HT1080 (cell line): ENCODE measurements at regions not wholly inside any gene's neighbourhood (a gene's known extent, or its start where the extent isn't known, plus 50 kb on each side); places are given as distances from the start of the nearest gene placed in this dataset.

Experiments
- DNase-seq: peaks from one replicate; pipeline ENCODE4 v3.0.0-alpha.2; 2015; ENCODE audit warnings: low read depth

DNA sequence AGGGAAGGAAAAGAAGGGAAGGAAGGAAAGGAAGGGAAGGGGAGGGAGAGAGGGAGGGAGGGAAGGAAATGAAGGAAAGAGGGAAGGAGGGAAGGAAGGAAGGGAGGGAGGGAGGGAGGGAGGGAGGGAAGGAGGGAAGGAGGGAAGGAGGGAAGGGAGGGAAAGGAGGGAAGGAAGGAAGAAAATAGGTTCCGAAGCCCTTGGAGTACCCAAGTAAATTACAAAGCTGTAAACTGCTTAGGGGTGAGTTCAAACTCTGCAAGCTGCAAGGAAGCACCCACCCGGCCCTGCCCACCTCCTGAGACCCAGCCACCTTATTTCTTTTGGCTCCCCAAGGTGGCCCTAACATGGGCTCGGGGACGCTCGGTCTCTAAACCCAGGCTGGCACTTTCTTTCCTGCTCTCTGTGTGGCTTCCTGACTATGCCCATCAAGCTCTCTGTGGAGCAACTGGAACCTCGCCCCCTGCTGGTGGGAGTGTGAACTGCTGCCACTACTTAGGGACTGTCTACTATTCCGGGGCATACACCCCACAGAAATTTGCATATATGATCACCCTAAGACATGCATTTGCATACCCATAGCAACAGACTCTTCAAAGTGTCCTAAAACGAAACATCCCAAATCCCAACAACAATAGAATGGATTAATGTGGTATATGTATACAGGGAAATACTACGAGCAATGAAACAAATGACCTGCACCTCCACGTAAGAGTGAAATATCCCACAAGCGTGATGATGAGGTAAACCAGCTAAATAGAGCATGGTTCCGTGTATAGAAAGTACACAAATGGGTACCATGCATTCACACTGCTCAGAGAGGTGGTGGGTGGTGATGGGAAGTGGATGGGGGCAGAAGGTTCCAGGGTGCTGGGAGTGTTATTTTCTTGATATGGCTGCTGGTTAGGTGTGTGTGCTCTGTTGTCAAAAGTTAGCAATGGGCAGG is 151.7 kb upstream of the TBL1X start:
- peak; percentile 8 for DNase-seq

DNA sequence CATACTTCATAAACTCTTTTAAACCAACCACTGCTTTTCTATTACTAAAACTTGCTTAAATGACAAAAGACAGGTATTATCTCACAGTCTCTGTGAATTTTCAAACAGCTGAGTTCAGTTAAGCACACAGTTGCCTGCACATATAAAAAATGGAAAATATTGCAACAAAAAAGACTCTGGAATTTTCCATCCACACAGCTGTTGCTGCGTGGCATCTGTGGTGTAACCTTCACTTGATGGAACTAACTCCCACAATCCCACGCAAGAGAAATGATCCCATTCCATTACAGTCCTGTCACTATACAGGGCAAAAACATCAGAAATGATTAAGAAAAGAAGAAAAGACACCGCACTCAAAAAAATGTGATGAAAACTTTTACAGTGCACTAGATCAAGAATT is 149.8 kb upstream of the TBL1X start:
- no peak for DNase-seq

GRCh38 chrX:9316096-9316495 is 148.8 kb upstream of the TBL1X start:
- DNase-seq = no peak

- DNase-seq = no peak
Measured at GRCh38 chrX:9317176-9317575, 147.7 kb upstream of the TBL1X start.

- no peak for DNase-seq
Measured at GRCh38 chrX:9318213-9318612, 146.6 kb upstream of the TBL1X start.

DNA sequence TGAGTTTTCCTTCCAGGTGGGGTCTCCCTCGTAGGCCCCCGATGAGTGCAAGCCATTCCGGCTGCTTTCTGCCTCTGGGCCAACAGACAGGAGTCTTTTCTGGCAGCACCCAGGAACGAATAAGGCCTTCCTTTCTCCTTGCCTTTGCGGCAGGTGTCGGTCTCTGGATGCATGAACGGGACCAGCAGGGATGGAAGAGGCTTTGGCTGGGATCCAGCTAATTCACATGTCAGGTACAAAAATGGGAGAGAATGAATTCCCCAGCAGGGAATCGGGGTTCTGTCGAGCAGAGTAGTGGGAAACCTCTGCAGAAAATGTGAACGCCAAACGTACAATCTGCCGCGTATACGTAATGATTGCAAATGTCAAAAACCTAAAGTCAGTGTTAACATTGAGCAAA is 146.1 kb upstream of the TBL1X start:
- DNase-seq = no peak

DNA sequence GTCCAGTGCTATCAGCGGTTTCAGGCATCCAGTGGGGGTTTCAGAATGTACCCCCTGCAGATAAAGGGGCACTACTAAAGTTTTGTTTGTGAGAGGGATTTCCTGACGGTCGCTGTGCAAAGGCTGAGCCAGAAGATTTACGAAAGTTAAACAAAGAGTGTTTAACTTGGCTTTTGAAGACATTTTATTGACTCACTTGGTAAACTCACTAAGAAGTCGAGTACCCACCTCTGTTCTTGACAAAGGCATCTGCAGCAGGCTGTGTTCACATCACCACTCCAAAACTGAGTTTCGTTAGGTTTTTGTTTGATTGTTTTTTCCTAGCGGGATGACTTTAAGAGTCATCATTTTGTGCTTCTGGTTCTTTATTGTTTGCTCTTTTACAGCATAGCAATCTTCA is 143.9 kb upstream of the TBL1X start:
- DNase-seq = no peak

DNA sequence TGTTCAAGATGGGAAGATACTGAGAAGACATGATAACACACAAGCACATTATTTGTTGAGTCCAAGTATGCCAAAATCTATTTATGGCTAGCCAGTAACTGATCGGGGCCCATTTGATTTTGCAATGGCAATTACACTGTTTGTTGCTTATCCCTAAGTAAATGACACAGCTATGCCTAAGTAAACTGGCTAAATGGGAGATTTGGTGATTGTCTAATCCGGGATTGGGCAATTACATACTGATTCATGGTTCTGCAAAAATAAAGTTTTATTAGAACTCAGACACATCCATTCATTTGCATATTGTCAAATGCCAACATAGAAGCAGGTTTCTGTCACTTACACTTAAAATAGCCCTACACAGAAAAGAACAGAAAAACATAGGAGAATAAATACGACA is 140.2 kb upstream of the TBL1X start:
- no peak for DNase-seq

- DNase-seq = no peak
Measured at GRCh38 chrX:9326369-9326768, 138.5 kb upstream of the TBL1X start.

- DNase-seq = no peak
Measured at GRCh38 chrX:9327086-9327746, 137.6 kb upstream of the TBL1X start.

DNA sequence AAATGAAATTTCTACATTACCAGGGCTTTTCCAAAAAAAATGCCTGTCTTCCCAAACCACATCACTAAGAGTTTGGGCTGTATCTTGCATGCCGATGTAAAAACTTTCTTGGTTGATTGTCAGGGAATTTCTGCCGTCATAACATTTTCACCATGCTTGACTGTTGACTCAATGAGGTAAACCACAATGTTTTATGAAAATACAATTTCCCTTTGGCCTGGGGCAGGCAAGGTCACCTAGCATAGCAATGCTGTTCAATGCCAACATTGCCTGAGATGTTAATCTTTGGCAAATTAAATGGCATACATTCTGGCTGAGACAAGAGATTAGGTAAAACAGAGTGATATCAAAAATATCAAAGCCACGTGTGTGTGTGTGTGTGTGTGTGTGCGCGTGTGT is 137.1 kb upstream of the TBL1X start:
- peak; percentile 74 for DNase-seq

GRCh38 chrX:9329056-9329455 is 135.8 kb upstream of the TBL1X start:
- DNase-seq = no peak

GRCh38 chrX:9330249-9330982 is 134.4 kb upstream of the TBL1X start:
- no peak for DNase-seq

DNA sequence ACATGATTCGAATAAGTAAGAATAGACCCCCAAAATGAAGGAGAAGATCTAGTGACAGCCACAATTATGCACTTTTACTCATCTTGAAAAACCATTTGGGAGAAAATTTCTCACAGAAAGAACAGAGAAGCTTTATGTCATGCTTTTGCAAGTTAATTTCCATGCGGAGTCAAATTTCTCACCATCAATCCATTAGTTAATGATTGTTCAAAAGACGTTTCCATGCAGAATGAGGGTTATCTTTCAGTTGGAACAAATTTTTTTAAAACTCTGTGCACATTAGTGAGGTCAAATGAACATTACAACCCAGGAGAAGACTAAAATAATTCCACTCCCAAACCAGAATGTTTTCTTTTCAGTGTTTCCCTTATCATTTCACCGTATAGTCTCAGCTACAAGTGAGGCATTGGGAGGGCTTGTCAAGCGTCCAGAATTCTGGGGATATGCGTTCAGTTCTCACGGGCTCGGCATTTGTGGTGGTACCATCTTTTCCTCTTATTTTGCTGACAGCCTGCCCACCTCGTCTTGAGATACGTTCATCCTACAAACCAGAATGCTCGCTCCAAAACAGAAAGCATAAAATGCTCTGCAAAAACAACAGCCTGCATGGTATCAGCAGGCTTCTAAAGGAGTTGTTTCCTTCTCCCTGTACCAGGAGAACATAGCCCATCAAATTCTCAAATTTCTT is 130.8 kb upstream of the TBL1X start:
- no peak for DNase-seq

DNA sequence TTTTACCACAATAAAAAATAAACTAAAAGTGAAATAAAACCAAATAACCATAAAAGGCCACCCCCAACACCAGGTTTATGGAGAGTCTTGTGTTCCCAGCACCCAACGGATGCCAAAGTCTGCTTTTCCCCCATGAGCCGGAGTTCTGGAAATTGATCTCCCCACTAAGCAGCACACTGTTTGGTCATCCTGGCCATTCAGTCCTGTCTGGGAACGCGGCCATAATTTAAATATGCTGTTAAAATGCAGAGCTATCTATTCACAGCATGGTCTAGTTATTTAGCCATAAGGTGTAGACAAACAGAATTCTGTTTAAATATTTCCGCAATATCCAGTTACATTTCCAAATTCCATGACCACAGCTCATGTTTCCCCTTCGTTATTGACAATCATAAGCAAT is 129.6 kb upstream of the TBL1X start:
- no peak for DNase-seq

DNA sequence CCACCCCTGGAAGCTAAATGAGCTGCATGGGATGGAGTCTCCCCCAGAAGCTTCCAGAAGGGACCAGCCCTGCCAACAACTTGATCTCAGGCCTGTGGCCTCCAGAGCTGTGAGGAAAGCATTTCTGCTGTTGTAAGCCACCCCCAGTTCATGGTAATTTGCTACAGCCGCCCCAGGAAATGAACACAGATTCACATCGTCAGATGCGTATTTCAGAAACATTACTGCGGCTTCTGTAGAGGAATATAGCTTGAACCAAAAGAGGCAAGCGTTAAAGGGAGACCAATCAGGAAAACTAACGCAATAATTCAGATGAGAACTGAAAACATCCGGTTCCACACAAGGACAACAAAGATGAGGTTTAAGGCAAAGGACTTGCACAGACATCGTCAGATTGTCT is 128.4 kb upstream of the TBL1X start:
- DNase-seq = no peak

DNA sequence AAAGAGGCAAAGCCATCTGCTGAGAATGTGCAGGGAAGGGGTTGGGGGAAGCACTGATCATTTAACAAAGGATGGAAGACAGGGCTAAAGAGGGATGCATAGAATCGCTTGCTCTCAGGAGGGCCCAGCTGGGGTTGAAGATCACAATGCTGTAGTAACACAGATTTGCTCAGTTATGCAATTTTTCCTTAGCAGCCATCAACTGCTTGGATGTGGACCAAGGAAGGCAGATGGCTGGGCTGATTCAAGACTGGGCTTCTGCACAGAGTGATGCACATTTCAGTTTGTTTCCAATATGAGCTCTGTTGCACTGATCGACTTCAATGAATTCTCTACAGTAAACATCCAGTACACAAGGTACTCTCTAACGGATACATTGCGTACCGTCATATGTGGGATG is 127.8 kb upstream of the TBL1X start:
- no peak for DNase-seq

DNA sequence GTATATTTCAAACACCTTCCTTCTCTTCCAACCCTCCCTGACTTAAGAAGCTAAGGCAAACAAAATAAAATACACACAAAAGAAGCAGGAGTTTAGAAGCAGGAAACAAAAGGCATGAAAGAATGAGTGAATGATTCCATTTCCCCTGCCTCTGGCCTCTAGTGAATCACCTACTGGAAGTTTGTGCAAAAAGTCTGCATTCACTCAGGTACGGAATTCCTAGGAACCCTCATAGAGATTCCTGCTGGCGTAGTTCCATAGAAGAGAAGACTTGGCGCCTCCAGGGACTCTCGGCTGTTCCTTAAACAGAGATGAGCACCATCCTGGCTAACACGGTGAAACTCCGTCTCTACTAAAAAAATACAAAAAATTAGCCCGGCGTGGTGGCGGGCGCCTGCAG is 125.9 kb upstream of the TBL1X start:
- no peak for DNase-seq

- no peak for DNase-seq
Measured at GRCh38 chrX:9339603-9340491, 125.0 kb upstream of the TBL1X start.

GRCh38 chrX:9340598-9341290 is 124.1 kb upstream of the TBL1X start:
- no peak for DNase-seq
